SK-N-SH (cell line): ENCODE measurements at regions not wholly inside any gene's neighbourhood (a gene's known extent, or its start where the extent isn't known, plus 50 kb on each side); places are given as distances from the start of the nearest gene placed in this dataset.
A peak's percentile ranks its signal among the peaks of the same experiment; 100 is the strongest.

Experiments used
- CTCF ChIA-PET: fragments of 300-600, 350-600 bp; formaldehyde crosslinking; extraction: SDS; loops from one replicate; lab custom pipeline; 2021; lab: Yijun Ruan, JAX
- POLR2A ChIA-PET: fragments of 350-600 bp; sonication (Branson Sonifier 250); formaldehyde crosslinking; extraction: SDS; loops from one replicate; lab custom pipeline; 2020; ENCODE audit warnings: antibody characterized with exemption, inconsistent platforms; lab: Yijun Ruan, JAX
- DNase-seq: peaks from one replicate; pipeline ENCODE4 v3.0.0; 2012
- H2AFZ ChIP-seq: fragments of 200-600 bp; sonication (generic); 2 replicates; pipeline ENCODE4 v1.8.1; 2016; ENCODE audit warnings: antibody characterized with exemption, mild to moderate bottlenecking, low read depth
- H3F3A ChIP-seq: fragments of 200-600 bp; sonication (generic); replicated peaks from 2 replicates; pipeline ENCODE3; 2016; ENCODE audit warnings: antibody characterized with exemption, mild to moderate bottlenecking; ENCODE audit not compliant: insufficient read depth
- H3K27ac ChIP-seq, 2 experiments: fragments of 200-500 bp in 1 of 2; fragments of 200-600 bp in 1 of 2; sonication (Bioruptor generic) in 1 of 2; sonication (generic), shearing (Covaris generic) in 1 of 2; 2 replicates each; pipeline versions ENCODE4 v1.5.1 to v1.6.1; 2014 to 2016; ENCODE audit warnings: low read depth in 2 of 2, inconsistent platforms in 1 of 2, low read length in 1 of 2, mild to moderate bottlenecking in 1 of 2, mixed read lengths in 1 of 2
- H3K27me3 ChIP-seq: fragments of 200-600 bp; sonication (generic), shearing (Covaris generic); 2 replicates; pipeline ENCODE4 v1.6.1; 2016; ENCODE audit warnings: mixed run types; ENCODE audit not compliant: insufficient read depth
- H3K36me3 ChIP-seq, 2 experiments: fragments of 200-500 bp in 1 of 2; fragments of 200-600 bp in 1 of 2; sonication (Bioruptor generic) in 1 of 2; sonication (generic) in 1 of 2; replicated peaks in 1 of 2; 2 replicates each; pipeline versions ENCODE3 to v1.5.1; 2014 to 2016; ENCODE audit warnings: low read length in 1 of 2, mild to moderate bottlenecking in 1 of 2; ENCODE audit not compliant: insufficient read depth in 2 of 2, control insufficient read depth in 1 of 2
- H3K4me1 ChIP-seq, 2 experiments: fragments of 200-500 bp in 1 of 2; fragments of 200-600 bp in 1 of 2; sonication (Bioruptor generic) in 1 of 2; sonication (generic), shearing (Covaris generic) in 1 of 2; 2 replicates each; pipeline versions ENCODE4 v1.5.1 to v1.6.1; 2014 to 2016; ENCODE audit warnings: low read depth in 1 of 2, low read length in 1 of 2, mixed run types in 1 of 2; ENCODE audit not compliant: insufficient read depth in 2 of 2, control insufficient read depth in 1 of 2
- H3K4me2 ChIP-seq: fragments of 200-600 bp; sonication (generic), shearing (Covaris generic); 2 replicates; pipeline ENCODE4 v1.6.1; 2017; ENCODE audit warnings: mixed run types
- H3K4me3 ChIP-seq, 2 experiments: fragments of 200-500 bp in 1 of 2; fragments of 200-600 bp in 1 of 2; sonication (Bioruptor generic) in 1 of 2; sonication (generic), shearing (Covaris generic) in 1 of 2; 2 replicates each; pipeline versions ENCODE4 v1.5.1 to v1.8.1; 2014 to 2016; ENCODE audit warnings: low read depth in 2 of 2, inconsistent platforms in 1 of 2, low read length in 1 of 2, mild to moderate bottlenecking in 1 of 2, mixed read lengths in 1 of 2, moderate library complexity in 1 of 2
- H3K79me2 ChIP-seq: fragments of 200-600 bp; sonication (generic); 2 replicates; pipeline ENCODE4 v1.8.1; 2017; ENCODE audit warnings: mild to moderate bottlenecking; ENCODE audit not compliant: insufficient read depth
- H3K9ac ChIP-seq: fragments of 200-600 bp; sonication (generic); 2 replicates; pipeline ENCODE4 v1.6.1; 2017; ENCODE audit warnings: mixed run types
- H3K9me2 ChIP-seq: fragments of 200-600 bp; sonication (generic); 2 replicates; pipeline ENCODE4 v1.6.1; 2017; ENCODE audit warnings: mixed run types
- H3K9me3 ChIP-seq: fragments of 200-600 bp; sonication (generic); 2 replicates; pipeline ENCODE4 v1.6.1; 2017; ENCODE audit warnings: mixed run types, mild to moderate bottlenecking, moderate library complexity
- H4K20me1 ChIP-seq: fragments of 200-600 bp; sonication (generic); 2 replicates; pipeline ENCODE4 v1.6.1; 2017; ENCODE audit warnings: mild to moderate bottlenecking, mixed run types; ENCODE audit not compliant: insufficient read depth
- CHD2 ChIP-seq: fragments of 150-350 bp; IDR thresholded peaks from 2 replicates; pipeline ENCODE4 v1.6.1; 2018; ENCODE audit warnings: low read length; ENCODE audit not compliant: partially characterized antibody
- EP300 ChIP-seq, 2 experiments: IDR thresholded peaks; 2 replicates each; pipeline versions ENCODE4 v1.4.0 to v1.6.1; 2012; ENCODE audit warnings: borderline replicate concordance in 1 of 2, low read depth in 1 of 2, low read length in 1 of 2
- EZH2phosphoT487 ChIP-seq: fragments of 200-600 bp; sonication (generic); IDR thresholded peaks from 2 replicates; pipeline ENCODE4 v1.6.1; 2017; ENCODE audit warnings: low read depth, mixed run types, mild to moderate bottlenecking, antibody characterized with exemption, moderate library complexity, borderline replicate concordance
- FOXJ3 ChIP-seq: sonication (generic); formaldehyde crosslinking; IDR thresholded peaks from 2 replicates; pipeline ENCODE4 v1.5.1; 2020; ENCODE audit warnings: mild to moderate bottlenecking, missing genetic modification reagents
- FOXM1 ChIP-seq: IDR thresholded peaks from 2 replicates; pipeline ENCODE4 v1.4.0; 2012; ENCODE audit warnings: low read depth, mild to moderate bottlenecking
- GATA2 ChIP-seq: sonication (generic); formaldehyde crosslinking; IDR thresholded peaks from 2 replicates; pipeline ENCODE4 v1.5.0; 2020; ENCODE audit warnings: mild to moderate bottlenecking, missing genetic modification reagents
- JUND ChIP-seq: IDR thresholded peaks from 2 replicates; pipeline ENCODE4 v1.4.0; 2012
- MEF2A ChIP-seq: IDR thresholded peaks from 2 replicates; pipeline ENCODE4 v1.4.0; 2012; ENCODE audit warnings: low read depth, borderline replicate concordance
- MXI1 ChIP-seq: IDR thresholded peaks from 2 replicates; pipeline ENCODE4 v1.6.1; 2012; ENCODE audit warnings: mild to moderate bottlenecking, low read depth, low read length, improper control_type of control experiment
- NFIC ChIP-seq: IDR thresholded peaks from 2 replicates; pipeline ENCODE4 v1.4.0; 2012; ENCODE audit warnings: borderline replicate concordance
- NRF1 ChIP-seq: IDR thresholded peaks from 2 replicates; pipeline ENCODE4 v1.6.1; 2012; ENCODE audit warnings: low read depth, mild to moderate bottlenecking, low read length
- POLR2AphosphoS5 ChIP-seq: IDR thresholded peaks from 2 replicates; pipeline ENCODE4 v1.6.1; 2012; ENCODE audit warnings: low read depth, low read length
- RAD21 ChIP-seq: IDR thresholded peaks from 2 replicates; pipeline ENCODE4 v1.6.1; 2012; ENCODE audit warnings: mild to moderate bottlenecking, low read length
- RCOR1 ChIP-seq: fragments of 150-350 bp; IDR thresholded peaks from 2 replicates; pipeline ENCODE4 v1.6.1; 2017; ENCODE audit warnings: antibody characterized with exemption, low read length
- RFX5 ChIP-seq: IDR thresholded peaks from 2 replicates; pipeline ENCODE4 v1.6.1; 2012; ENCODE audit warnings: mild to moderate bottlenecking, improper control_type of control experiment, low read length
- RXRA ChIP-seq: IDR thresholded peaks from 2 replicates; pipeline ENCODE4 v1.4.0; 2012; ENCODE audit warnings: low read depth, mild to moderate bottlenecking, borderline replicate concordance
- SIN3A ChIP-seq: IDR thresholded peaks from 2 replicates; pipeline ENCODE4 v1.6.1; 2012; ENCODE audit warnings: low read depth, mild to moderate bottlenecking, low read length, moderate library complexity, borderline replicate concordance
- SMC3 ChIP-seq: IDR thresholded peaks from 2 replicates; pipeline ENCODE4 v1.6.1; 2012; ENCODE audit warnings: low read depth, low read length, improper control_type of control experiment
- TAF1 ChIP-seq: IDR thresholded peaks from 2 replicates; pipeline ENCODE4 v1.6.1; 2012; ENCODE audit warnings: low read depth, mild to moderate bottlenecking, low read length, moderate library complexity, borderline replicate concordance
- TCF12 ChIP-seq: IDR thresholded peaks from 2 replicates; pipeline ENCODE4 v1.4.0; 2012
- YY1 ChIP-seq: IDR thresholded peaks from 2 replicates; pipeline ENCODE4 v1.4.0; 2012; ENCODE audit warnings: low read depth, mild to moderate bottlenecking
- WGBS: methylation state at CpG from one replicate; pipeline ENCODE4 v1.1.6; 2017; ENCODE audit warnings: low lambda C conversion rate; 5-methylcytosine and 5-hydroxymethylcytosine counted together
- TF ChIP-seq, protein P1 (sequence below): IDR thresholded peaks from 2 replicates; pipeline ENCODE4; 2012
- TF ChIP-seq, protein P2 (sequence below): IDR thresholded peaks from 2 replicates; pipeline ENCODE4 v1.4.0; 2012; ENCODE audit warnings: low read depth
- TF ChIP-seq, protein P3 (sequence below): fragments of 150-350 bp; IDR thresholded peaks from 2 replicates; pipeline ENCODE4 v1.6.1; 2017; ENCODE audit warnings: antibody characterized with exemption, low read length, low read depth, borderline replicate concordance
- TF ChIP-seq, protein P4 (sequence below): IDR thresholded peaks from 2 replicates; pipeline ENCODE4 v1.4.0; 2012; ENCODE audit warnings: low read depth, borderline replicate concordance
- TF ChIP-seq, protein P5 (sequence below): fragments of 150-350 bp; IDR thresholded peaks from 2 replicates; pipeline ENCODE4 v1.6.1; 2016; ENCODE audit warnings: mild to moderate bottlenecking, low read depth, low read length

DNA sequence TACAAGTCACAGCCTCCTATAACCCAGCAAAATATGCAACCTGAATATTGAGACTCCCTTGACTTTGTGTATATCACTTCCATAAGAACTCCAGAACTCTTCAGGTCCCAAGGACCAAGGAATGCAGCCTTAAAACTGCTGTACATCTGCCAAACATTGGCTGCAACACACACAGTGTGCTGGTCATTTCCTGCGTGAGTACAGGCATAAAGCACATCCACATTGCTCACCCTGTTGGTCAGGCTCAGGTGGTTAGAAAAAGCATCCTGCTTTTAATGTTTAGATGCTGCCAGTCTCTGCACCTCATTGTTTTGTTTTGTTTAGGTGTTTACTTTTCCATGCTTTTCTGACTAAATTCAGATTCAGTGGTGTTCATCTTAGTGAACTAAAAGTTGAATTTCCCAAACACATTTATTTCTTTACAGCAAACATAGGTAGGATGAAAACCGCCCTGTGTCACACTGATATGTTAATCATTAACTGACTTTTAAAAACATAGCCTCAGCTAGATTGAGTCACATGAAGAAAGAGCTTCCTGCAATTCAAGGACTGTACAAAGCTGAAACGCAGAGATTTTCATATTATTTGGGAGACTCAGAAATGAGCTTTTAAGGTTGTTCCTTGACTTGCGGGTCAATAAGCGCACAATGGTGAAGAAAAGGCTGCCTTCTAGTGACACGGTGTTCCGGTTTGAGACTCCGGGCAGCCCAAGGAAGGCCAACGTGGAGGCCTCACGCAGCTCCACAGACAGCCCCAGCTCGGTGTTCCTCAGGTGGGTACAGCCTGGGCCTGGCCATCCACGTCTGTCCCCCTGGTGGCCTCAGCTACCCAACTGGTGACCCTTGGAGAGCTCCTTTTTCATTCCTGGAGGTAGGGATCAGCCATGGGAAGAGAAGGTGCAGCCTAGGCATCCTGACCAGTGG, 52.2 kb upstream of the GRAMD2B start:
- no peaks in the 10 kb centered on the region; the same call in 1 of the 2 replicates for H3K9me2 ChIP-seq
- CTCF ChIA-PET = interaction anchor here (0.6 kb wide), 1 partner anchor 118 kb away, joined by 3 read pairs; no protein-coding TSS in a partner anchor
- no peaks in the 10 kb centered on the region for H3K27me3 ChIP-seq
- H3F3A ChIP-seq = peaks cover 31% of the 10 kb centered on the region
- H3K36me3 ChIP-seq = no peaks in the 10 kb centered on the region
- H3K79me2 ChIP-seq = no peaks in the 10 kb centered on the region
- H2AFZ ChIP-seq = peak overlapping the region; percentile 44; the same call in 1 of the 2 replicates
- WGBS = 74% methylated on average over 9 of the region's 12 CpGs
- no peaks in the 10 kb centered on the region for H3K9me3 ChIP-seq
- peaks cover 7 to 12% of the 10 kb centered on the region in 2 experiments; a peak in 3 of 4 replicates for H3K4me1 ChIP-seq
- no peaks in the 10 kb centered on the region for H4K20me1 ChIP-seq
- H3K4me2 ChIP-seq = peak overlapping the region; percentile 1; the same call in 1 of the 2 replicates
- 0 out of 2 replicates have a peak overlapping the region, but pooled peaks have one; percentile 2 for H3K9ac ChIP-seq
- H3K27ac ChIP-seq = peak overlapping the region; percentile 37 to 53; a peak in 2 of 4 replicates
- no peak overlapping the region for H3K4me3 ChIP-seq
- POLR2A ChIA-PET = no interaction called here
- TF ChIP-seq FOXJ3 (CRISPR knock-in tag) (no peak), MEF2A (no peak), RAD21 (no peak), JUND (0 out of 2 replicates have a peak, but pooled peaks have one; percentile 9), RFX5 (no peak), TAF1 (0 out of 2 replicates have a peak, but pooled peaks have one; percentile 14), FOXM1 (no peak), YY1 (no peak), EP300 (IDR thresholded peaks at IDR 0.05; ENCODE audit: borderline replicate concordance in 1 of 2, low read depth in 1 of 2, low read length in 1 of 2) (no peak), GATA2 (CRISPR knock-in tag) (no peak), RXRA (no peak), MXI1 (no peak), CHD2 (no peak), POLR2AphosphoS5 (peak; percentile 25; the same call in 1 of the 2 replicates), NRF1 (no peak), EZH2phosphoT487 (no peak), TCF12 (peak; percentile 56), SMC3 (no peak), NFIC (peak; percentile 52), SIN3A (no peak), RCOR1 (no peak)
- TF ChIP-seq, protein P1, sequence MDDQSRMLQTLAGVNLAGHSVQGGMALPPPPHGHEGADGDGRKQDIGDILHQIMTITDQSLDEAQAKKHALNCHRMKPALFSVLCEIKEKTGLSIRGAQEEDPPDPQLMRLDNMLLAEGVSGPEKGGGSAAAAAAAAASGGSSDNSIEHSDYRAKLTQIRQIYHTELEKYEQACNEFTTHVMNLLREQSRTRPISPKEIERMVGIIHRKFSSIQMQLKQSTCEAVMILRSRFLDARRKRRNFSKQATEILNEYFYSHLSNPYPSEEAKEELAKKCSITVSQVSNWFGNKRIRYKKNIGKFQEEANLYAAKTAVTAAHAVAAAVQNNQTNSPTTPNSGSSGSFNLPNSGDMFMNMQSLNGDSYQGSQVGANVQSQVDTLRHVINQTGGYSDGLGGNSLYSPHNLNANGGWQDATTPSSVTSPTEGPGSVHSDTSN = no peak
- TF ChIP-seq, protein P2, sequence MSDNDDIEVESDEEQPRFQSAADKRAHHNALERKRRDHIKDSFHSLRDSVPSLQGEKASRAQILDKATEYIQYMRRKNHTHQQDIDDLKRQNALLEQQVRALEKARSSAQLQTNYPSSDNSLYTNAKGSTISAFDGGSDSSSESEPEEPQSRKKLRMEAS = peak; percentile 53; the same call in 1 of the 2 replicates
- TF ChIP-seq, protein P3, sequence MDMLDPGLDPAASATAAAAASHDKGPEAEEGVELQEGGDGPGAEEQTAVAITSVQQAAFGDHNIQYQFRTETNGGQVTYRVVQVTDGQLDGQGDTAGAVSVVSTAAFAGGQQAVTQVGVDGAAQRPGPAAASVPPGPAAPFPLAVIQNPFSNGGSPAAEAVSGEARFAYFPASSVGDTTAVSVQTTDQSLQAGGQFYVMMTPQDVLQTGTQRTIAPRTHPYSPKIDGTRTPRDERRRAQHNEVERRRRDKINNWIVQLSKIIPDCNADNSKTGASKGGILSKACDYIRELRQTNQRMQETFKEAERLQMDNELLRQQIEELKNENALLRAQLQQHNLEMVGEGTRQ = no peak
- TF ChIP-seq, protein P4, sequence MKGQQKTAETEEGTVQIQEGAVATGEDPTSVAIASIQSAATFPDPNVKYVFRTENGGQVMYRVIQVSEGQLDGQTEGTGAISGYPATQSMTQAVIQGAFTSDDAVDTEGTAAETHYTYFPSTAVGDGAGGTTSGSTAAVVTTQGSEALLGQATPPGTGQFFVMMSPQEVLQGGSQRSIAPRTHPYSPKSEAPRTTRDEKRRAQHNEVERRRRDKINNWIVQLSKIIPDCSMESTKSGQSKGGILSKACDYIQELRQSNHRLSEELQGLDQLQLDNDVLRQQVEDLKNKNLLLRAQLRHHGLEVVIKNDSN = no peak
- TF ChIP-seq, protein P5, sequence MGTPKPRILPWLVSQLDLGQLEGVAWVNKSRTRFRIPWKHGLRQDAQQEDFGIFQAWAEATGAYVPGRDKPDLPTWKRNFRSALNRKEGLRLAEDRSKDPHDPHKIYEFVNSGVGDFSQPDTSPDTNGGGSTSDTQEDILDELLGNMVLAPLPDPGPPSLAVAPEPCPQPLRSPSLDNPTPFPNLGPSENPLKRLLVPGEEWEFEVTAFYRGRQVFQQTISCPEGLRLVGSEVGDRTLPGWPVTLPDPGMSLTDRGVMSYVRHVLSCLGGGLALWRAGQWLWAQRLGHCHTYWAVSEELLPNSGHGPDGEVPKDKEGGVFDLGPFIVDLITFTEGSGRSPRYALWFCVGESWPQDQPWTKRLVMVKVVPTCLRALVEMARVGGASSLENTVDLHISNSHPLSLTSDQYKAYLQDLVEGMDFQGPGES = no peak
- DNase-seq = peak; percentile 9
